H1 (cell line): ENCODE measurements at regions not wholly inside any gene's neighbourhood (a gene's known extent, or its start where the extent isn't known, plus 50 kb on each side); places are given as distances from the start of the nearest gene placed in this dataset.

ENCODE experiments used
- CBX5 ChIP-seq: fragments of 300-800, 300-1000 bp; sonication (generic); IDR thresholded peaks from 2 replicates; pipeline ENCODE4 v1.7.1; 2016; ENCODE audit warnings: antibody characterized with exemption, low read length, low read depth
- CTBP2 ChIP-seq: IDR thresholded peaks from 2 replicates; pipeline ENCODE4 v1.7.0; 2011; ENCODE audit warnings: borderline replicate concordance, mild to moderate bottlenecking, moderate library complexity, mixed read lengths, low read length; ENCODE audit not compliant: insufficient read depth, insufficient read length
- HDAC2 ChIP-seq, 2 experiments: fragments of 300-600 bp in 1 of 2; sonication (generic) in 1 of 2; IDR thresholded peaks; 2 replicates each; pipeline ENCODE4 v1.6.1; 2011 to 2012; ENCODE audit warnings: low read depth in 2 of 2, low read length in 2 of 2, mild to moderate bottlenecking in 2 of 2, moderate library complexity in 2 of 2, borderline replicate concordance in 1 of 2, inconsistent platforms in 1 of 2
- SIX5 ChIP-seq: IDR thresholded peaks from 2 replicates; pipeline ENCODE4 v1.6.1; 2011; ENCODE audit warnings: mild to moderate bottlenecking, low read depth, low read length
- SP2 ChIP-seq: IDR thresholded peaks from 2 replicates; pipeline ENCODE4 v1.6.1; 2012; ENCODE audit warnings: mild to moderate bottlenecking, low read length, inconsistent platforms

GRCh38 chr4:116453127-116453526 lies 632.2 kb downstream of the TRAM1L1 start (continued):
- TF ChIP-seq SP2 (no peak), CTBP2 (no peak), CBX5 (no peak), HDAC2 (IDR thresholded peaks at IDR 0.05; ENCODE audit: borderline replicate concordance in 1 of 2, low read depth in 2 of 2, low read length in 2 of 2) (no peak), SIX5 (no peak)
